ENCODE measurements at regions not wholly inside any gene's neighbourhood (a gene's known extent, or its start where the extent isn't known, plus 50 kb on each side); places are given as distances from the start of the nearest gene placed in this dataset.
"Not testable (repeated sequence)": the region's sequence is repeated elsewhere in the genome, so short reads cannot be mapped to it uniquely, and the experiment has no call there.

- DNase-seq (ENCODE audit: low spot score), result no peak
- ChIA-PET POLR2A (ENCODE audit: low non-redundant PET) (no interaction called here), CTCF (no interaction called here)
- no peak for TF ChIP-seq EZH2 (IDR thresholded peaks at IDR 0.05; ENCODE audit: borderline replicate concordance, low read depth, low read length, poor library complexity, severe bottlenecking)
- no peak for TF ChIP-seq CTCF (conservative IDR thresholded peaks at IDR 0.05; ENCODE audit: low read depth, low read length)
- BruUV-seq (replicated peaks), result no TSS peak
- Histone ChIP-seq H3K9me3 (ENCODE audit: low read depth, low read length, poor library complexity, severe bottlenecking) (no peaks in the 10 kb centered on the region), H3K27me3 (replicated peaks; ENCODE audit: insufficient read depth, low read depth, low read length, poor library complexity) (no peaks in the 10 kb centered on the region), H3K4me3 (ENCODE audit: low read depth, low read length, poor library complexity, severe bottlenecking) (no peak overlapping the region), H3K27ac (ENCODE audit: low read depth, low read length, poor library complexity, severe bottlenecking) (no peak overlapping the region), H3K36me3 (ENCODE audit: insufficient read depth, low read length, poor library complexity, severe bottlenecking) (no peaks in the 10 kb centered on the region), H3K4me1 (ENCODE audit: insufficient read depth, low read length, poor library complexity, severe bottlenecking) (no peaks in the 10 kb centered on the region)
- intact Hi-C loops (cut with micrococcal nuclease; ENCODE audit: unreplicated experiment), result no loop called here
These were observed 72.3 kb upstream of the SEM1 start for GRCh38 chr7:96781919-96782318.

- CTCF ChIA-PET; H3K27me3 ChIP-seq (replicated peaks; ENCODE audit: insufficient read depth, low read depth, low read length, poor library complexity); H3K4me3 ChIP-seq (ENCODE audit: low read depth, low read length, poor library complexity, severe bottlenecking); POLR2A ChIA-PET (ENCODE audit: low non-redundant PET); H3K4me1 ChIP-seq (ENCODE audit: insufficient read depth, low read length, poor library complexity, severe bottlenecking); H3K27ac ChIP-seq (ENCODE audit: low read depth, low read length, poor library complexity, severe bottlenecking); DNase-seq (ENCODE audit: low spot score); H3K36me3 ChIP-seq (ENCODE audit: insufficient read depth, low read length, poor library complexity, severe bottlenecking); H3K9me3 ChIP-seq (ENCODE audit: low read depth, low read length, poor library complexity, severe bottlenecking); intact Hi-C loops (cut with micrococcal nuclease; ENCODE audit: unreplicated experiment); BruUV-seq (replicated peaks): not testable (repeated sequence)
These were observed 73.1 kb upstream of the SEM1 start for GRCh38 chr7:96782686-96783298.

- DNase-seq (ENCODE audit: low spot score), result no peak
- TF ChIP-seq CTCF (conservative IDR thresholded peaks at IDR 0.05; ENCODE audit: low read depth, low read length), result no peak
- TF ChIP-seq EZH2 (IDR thresholded peaks at IDR 0.05; ENCODE audit: borderline replicate concordance, low read depth, low read length, poor library complexity, severe bottlenecking), result no peak
- Histone ChIP-seq H3K4me3 (ENCODE audit: low read depth, low read length, poor library complexity, severe bottlenecking) (no peak overlapping the region), H3K4me1 (ENCODE audit: insufficient read depth, low read length, poor library complexity, severe bottlenecking) (no peaks in the 10 kb centered on the region), H3K36me3 (ENCODE audit: insufficient read depth, low read length, poor library complexity, severe bottlenecking) (no peaks in the 10 kb centered on the region), H3K9me3 (ENCODE audit: low read depth, low read length, poor library complexity, severe bottlenecking) (no peaks in the 10 kb centered on the region), H3K27me3 (replicated peaks; ENCODE audit: insufficient read depth, low read depth, low read length, poor library complexity) (no peaks in the 10 kb centered on the region), H3K27ac (ENCODE audit: low read depth, low read length, poor library complexity, severe bottlenecking) (no peak overlapping the region)
- BruUV-seq (replicated peaks), result no TSS peak
- POLR2A ChIA-PET (ENCODE audit: low non-redundant PET), result no interaction called here
- CTCF ChIA-PET, result no interaction called here
- intact Hi-C loops (cut with micrococcal nuclease; ENCODE audit: unreplicated experiment), result no loop called here
These were observed 75.0 kb upstream of the SEM1 start for GRCh38 chr7:96784597-96784996.

GRCh38 chr7:96786261-96786997, 76.8 kb upstream of the SEM1 start:
- no peaks in the 10 kb centered on the region for H3K27me3 ChIP-seq (replicated peaks; ENCODE audit: insufficient read depth, low read depth, low read length, poor library complexity)
- TF ChIP-seq EZH2 (IDR thresholded peaks at IDR 0.05; ENCODE audit: borderline replicate concordance, low read depth, low read length, poor library complexity, severe bottlenecking), result no peak
- no peak for TF ChIP-seq CTCF (conservative IDR thresholded peaks at IDR 0.05; ENCODE audit: low read depth, low read length)

More at GRCh38 chr7:96786261-96786997, 76.8 kb upstream of the SEM1 start:
- BruUV-seq (replicated peaks), result no TSS peak
- CTCF ChIA-PET, result no interaction called here
- no peak overlapping the region for H3K4me3 ChIP-seq (ENCODE audit: low read depth, low read length, poor library complexity, severe bottlenecking)
- POLR2A ChIA-PET (ENCODE audit: low non-redundant PET), result no interaction called here
- H3K4me1 ChIP-seq (ENCODE audit: insufficient read depth, low read length, poor library complexity, severe bottlenecking), result no peaks in the 10 kb centered on the region
- H3K36me3 ChIP-seq (ENCODE audit: insufficient read depth, low read length, poor library complexity, severe bottlenecking), result no peaks in the 10 kb centered on the region
- no peak for DNase-seq (ENCODE audit: low spot score)
- H3K9me3 ChIP-seq (ENCODE audit: low read depth, low read length, poor library complexity, severe bottlenecking), result no peaks in the 10 kb centered on the region
- intact Hi-C loops (cut with micrococcal nuclease; ENCODE audit: unreplicated experiment), result no loop called here
- H3K27ac ChIP-seq (ENCODE audit: low read depth, low read length, poor library complexity, severe bottlenecking), result no peak overlapping the region
